BLaER1 treated with 17β-estradiol and CSF1 and Interleukin-3, amounts not matched to agents 10 nM and 100 nM (cell line): ENCODE measurements at regions not wholly inside any gene's neighbourhood (a gene's known extent, or its start where the extent isn't known, plus 50 kb on each side); places are given as distances from the start of the nearest gene placed in this dataset.

Source experiments
- H3K27ac ChIP-seq, 11 experiments: shearing (Covaris generic); formaldehyde crosslinking; 2 replicates each; pipeline ENCODE4 v1.8.1; 2022
- H3K27me3 ChIP-seq, 11 experiments: shearing (Covaris generic); formaldehyde crosslinking; 2 replicates each; pipeline ENCODE4 v1.8.1; 2022
- H3K36me3 ChIP-seq, 11 experiments: shearing (Covaris generic); formaldehyde crosslinking; 2 replicates each; pipeline ENCODE4 v1.8.1; 2022
- H3K4me1 ChIP-seq, 10 experiments: shearing (Covaris generic); formaldehyde crosslinking; 2 replicates each; pipeline ENCODE4 v1.8.1; 2022
- H3K4me2 ChIP-seq, 11 experiments: shearing (Covaris generic); formaldehyde crosslinking; 2 replicates each; pipeline ENCODE4 v1.8.1; 2022
- H3K4me3 ChIP-seq, 10 experiments: shearing (Covaris generic); formaldehyde crosslinking; 2 replicates each; pipeline ENCODE4 v1.8.1; 2022
- H3K9ac ChIP-seq, 11 experiments: shearing (Covaris generic); formaldehyde crosslinking; 2 replicates each; pipeline ENCODE4 v1.8.1; 2022
- H3K9me3 ChIP-seq, 11 experiments: shearing (Covaris generic); formaldehyde crosslinking; replicated peaks in 1 of 11; 2 replicates each; pipeline ENCODE4 v1.8.1; 2022
- H4K20me1 ChIP-seq, 11 experiments: shearing (Covaris generic); formaldehyde crosslinking; 2 replicates each; pipeline ENCODE4 v1.8.1; 2022
- Cebpa-rat ChIP-seq, 11 experiments: shearing (Covaris generic); IDR thresholded peaks; 2 replicates each; pipeline ENCODE4 v1.8.1; 2022

- no peak overlapping the region for H3K9ac ChIP-seq
- H3K27me3 ChIP-seq = no peaks in the 10 kb centered on the region
- no peaks in the 10 kb centered on the region; a peak in 1 of 22 replicates for H4K20me1 ChIP-seq
- no peak overlapping the region for H3K4me3 ChIP-seq
- H3K4me1 ChIP-seq = peaks cover 0 to 15% (median 6%) of the 10 kb centered on the region in 10 experiments; a peak in 10 of 20 replicates
- no peak for TF ChIP-seq Cebpa-rat (IDR thresholded peaks at IDR 0.05)
- H3K4me2 ChIP-seq = 0 out of 22 replicates have a peak overlapping the region, but pooled peaks of 2 of the 11 experiments have one; percentile 10
- H3K27ac ChIP-seq = no peak overlapping the region
- H3K9me3 ChIP-seq = no peaks in the 10 kb centered on the region
- no peaks in the 10 kb centered on the region for H3K36me3 ChIP-seq
Observed at GRCh38 chr14:103227094-103227768, 104.0 kb downstream of the TNFAIP2 start.

- TF ChIP-seq Cebpa-rat (IDR thresholded peaks at IDR 0.05) = no peak
- Histone ChIP-seq H3K4me1 (peaks cover 0 to 23% (median 11%) of the 10 kb centered on the region in 10 experiments; a peak in 15 of 20 replicates), H3K27me3 (no peaks in the 10 kb centered on the region), H3K9ac (no peak overlapping the region), H3K27ac (no peak overlapping the region), H3K4me2 (no peak overlapping the region), H3K9me3 (no peaks in the 10 kb centered on the region), H3K36me3 (no peaks in the 10 kb centered on the region), H4K20me1 (no peaks in the 10 kb centered on the region; a peak in 1 of 22 replicates), H3K4me3 (no peak overlapping the region)
Observed at GRCh38 chr14:103228076-103228806, 105.0 kb downstream of the TNFAIP2 start.

GRCh38 chr14:103228866-103229265 lies 105.2 kb upstream of the EIF5 start:
- Histone ChIP-seq H3K9me3 (no peaks in the 10 kb centered on the region; a peak in 1 of 22 replicates), H3K4me2 (no peak overlapping the region), H3K27ac (no peak overlapping the region), H3K36me3 (no peaks in the 10 kb centered on the region), H3K9ac (no peak overlapping the region), H4K20me1 (no peaks in the 10 kb centered on the region; a peak in 1 of 22 replicates), H3K4me1 (peaks cover 0 to 23% (median 11%) of the 10 kb centered on the region in 10 experiments; a peak in 15 of 20 replicates), H3K4me3 (no peak overlapping the region), H3K27me3 (no peaks in the 10 kb centered on the region)
- TF ChIP-seq Cebpa-rat (IDR thresholded peaks at IDR 0.05) = no peak

- no peaks in the 10 kb centered on the region for H3K27me3 ChIP-seq
- no peak for TF ChIP-seq Cebpa-rat (IDR thresholded peaks at IDR 0.05)
- H3K27ac ChIP-seq = no peak overlapping the region
- H3K36me3 ChIP-seq = no peaks in the 10 kb centered on the region
- H3K9me3 ChIP-seq = peaks cover 0 to 7% (median 3%) of the 10 kb centered on the region in 11 experiments; a peak in 7 of 22 replicates
- H3K9ac ChIP-seq = no peak overlapping the region
- peak overlapping the region in 3 of 11 experiments; percentile 12 to 40 (median 14); a peak in 3 of 22 replicates for H3K4me2 ChIP-seq
- no peaks in the 10 kb centered on the region for H4K20me1 ChIP-seq
- no peak overlapping the region for H3K4me3 ChIP-seq
- peaks cover under 1 to 23% (median 11%) of the 10 kb centered on the region in 10 experiments; a peak in 14 of 20 replicates for H3K4me1 ChIP-seq
Observed at GRCh38 chr14:103230021-103230420, 104.0 kb upstream of the EIF5 start.

GRCh38 chr14:103230658-103231334 lies 103.2 kb upstream of the EIF5 start:
- no peak overlapping the region for H3K27ac ChIP-seq
- TF ChIP-seq Cebpa-rat (IDR thresholded peaks at IDR 0.05) = no peak
- H3K4me1 ChIP-seq = peaks cover 4 to 23% (median 11%) of the 10 kb centered on the region in 10 experiments; a peak in 16 of 20 replicates

GRCh38 chr14:103231376-103232019 lies 102.5 kb upstream of the EIF5 start:
- H3K4me1 ChIP-seq = peaks cover 4 to 23% (median 11%) of the 10 kb centered on the region in 10 experiments; a peak in 16 of 20 replicates
- no peaks in the 10 kb centered on the region for H3K27me3 ChIP-seq
- no peak for TF ChIP-seq Cebpa-rat (IDR thresholded peaks at IDR 0.05)
- H3K4me3 ChIP-seq = no peak overlapping the region
- H3K36me3 ChIP-seq = no peaks in the 10 kb centered on the region
- no peak overlapping the region for H3K27ac ChIP-seq
- H3K4me2 ChIP-seq = no peak overlapping the region
- no peak overlapping the region for H3K9ac ChIP-seq
- H3K9me3 ChIP-seq = peaks cover 0 to 11% (median 7%) of the 10 kb centered on the region in 11 experiments; a peak in 11 of 22 replicates
- no peaks in the 10 kb centered on the region for H4K20me1 ChIP-seq

More at GRCh38 chr14:103230658-103231334, 103.2 kb upstream of the EIF5 start:
- Histone ChIP-seq H3K9ac (no peak overlapping the region), H3K36me3 (no peaks in the 10 kb centered on the region), H3K4me2 (peak overlapping the region in 4 of 11 experiments; percentile 5 to 40 (median 13); a peak in 3 of 22 replicates), H3K27me3 (no peaks in the 10 kb centered on the region), H3K9me3 (peaks cover 0 to 10% (median 6%) of the 10 kb centered on the region in 11 experiments; a peak in 8 of 22 replicates), H4K20me1 (no peaks in the 10 kb centered on the region), H3K4me3 (no peak overlapping the region)

GRCh38 chr14:103232031-103232808 lies 101.8 kb upstream of the EIF5 start:
- H3K27me3 ChIP-seq = no peaks in the 10 kb centered on the region
- no peaks in the 10 kb centered on the region for H4K20me1 ChIP-seq
- peak overlapping the region in 8 of 11 experiments; percentile 18 to 47 (median 38); a peak in 11 of 22 replicates for H3K4me2 ChIP-seq
- no peak overlapping the region for H3K9ac ChIP-seq
- peaks cover 4 to 18% (median 10%) of the 10 kb centered on the region in 11 experiments; a peak in 20 of 22 replicates for H3K9me3 ChIP-seq
- H3K4me3 ChIP-seq = no peak overlapping the region
- no peak overlapping the region for H3K27ac ChIP-seq
- no peak for TF ChIP-seq Cebpa-rat (IDR thresholded peaks at IDR 0.05)
- peaks cover 4 to 23% (median 11%) of the 10 kb centered on the region in 10 experiments; a peak in 16 of 20 replicates for H3K4me1 ChIP-seq
- H3K36me3 ChIP-seq = no peaks in the 10 kb centered on the region

GRCh38 chr14:103232831-103233319 lies 101.2 kb upstream of the EIF5 start:
- Histone ChIP-seq H3K27me3 (no peaks in the 10 kb centered on the region), H3K4me1 (peaks cover 4 to 23% (median 11%) of the 10 kb centered on the region in 10 experiments; a peak in 16 of 20 replicates), H3K4me2 (peak overlapping the region in 8 of 11 experiments; percentile 18 to 47 (median 38); a peak in 12 of 22 replicates), H4K20me1 (no peaks in the 10 kb centered on the region), H3K9ac (no peak overlapping the region), H3K9me3 (peaks cover 10 to 24% (median 17%) of the 10 kb centered on the region in 11 experiments), H3K4me3 (no peak overlapping the region), H3K36me3 (no peaks in the 10 kb centered on the region), H3K27ac (no peak overlapping the region)
- no peak for TF ChIP-seq Cebpa-rat (IDR thresholded peaks at IDR 0.05)
